CD4-positive, CD25-positive, alpha-beta regulatory T cell (primary cell): ENCODE measurements at regions not wholly inside any gene's neighbourhood (a gene's known extent, or its start where the extent isn't known, plus 50 kb on each side); places are given as distances from the start of the nearest gene placed in this dataset.

Experiments
- ATAC-seq, 2 donors: fragments of 150-1000 bp; cut with Tn5 transposase; one replicate each; pipeline ENCODE4 v1.10.0; 2021; ENCODE audit warnings: low read depth in 2 of 2, moderate number of reproducible peaks in 2 of 2, moderate library complexity in 1 of 2
- DNase-seq, 3 donors: peaks; one replicate each; pipeline versions ENCODE4 v3.0.0 to v3.0.0-alpha.2; 2012 to 2022; ENCODE audit warnings: mixed read lengths in 1 of 3
- H3K27ac ChIP-seq: one replicate; pipeline ENCODE4 v1.7.0; 2013; ENCODE audit warnings: mild to moderate bottlenecking, low read length; ENCODE audit not compliant: insufficient read depth, poor library complexity, severe bottlenecking
- H3K27me3 ChIP-seq: one replicate; pipeline ENCODE4 v1.7.0; 2013; ENCODE audit warnings: low read length; ENCODE audit not compliant: control insufficient read depth, insufficient read depth
- H3K36me3 ChIP-seq: one replicate; pipeline ENCODE4 v1.7.0; 2013; ENCODE audit warnings: mild to moderate bottlenecking, low read length, moderate library complexity; ENCODE audit not compliant: control insufficient read depth, insufficient read depth
- H3K4me1 ChIP-seq: 2 replicates; pipeline ENCODE4 v1.7.0; 2013; ENCODE audit warnings: mild to moderate bottlenecking, low read length; ENCODE audit not compliant: insufficient read depth, control insufficient read depth, poor library complexity, severe bottlenecking
- H3K4me3 ChIP-seq: one replicate; pipeline ENCODE4 v1.7.0; 2013; ENCODE audit warnings: low read depth, mild to moderate bottlenecking, low read length, moderate library complexity
- H3K9me3 ChIP-seq, 2 experiments: 1 replicate in 1 of 2; 2 replicates in 1 of 2; pipeline ENCODE4 v1.7.0; 2013; ENCODE audit warnings: low read length in 2 of 2, mild to moderate bottlenecking in 1 of 2, moderate library complexity in 1 of 2; ENCODE audit not compliant: control insufficient read depth in 2 of 2
- H3K27ac Mint-ChIP-seq, 3 donors: one replicate each; pipeline ENCODE4 v1.8.0; 2020 to 2022; ENCODE audit warnings: mild to moderate bottlenecking in 3 of 3, mixed read lengths in 3 of 3, moderate library complexity in 2 of 3
- H3K27me3 Mint-ChIP-seq: one replicate; pipeline ENCODE4 v1.8.0; 2022; ENCODE audit warnings: mild to moderate bottlenecking, mixed read lengths
- H3K36me3 Mint-ChIP-seq: one replicate; pipeline ENCODE4 v1.8.0; 2020; ENCODE audit warnings: mixed read lengths
- H3K4me1 Mint-ChIP-seq, 4 donors: one replicate each; pipeline ENCODE4 v1.8.0; 2020 to 2022; ENCODE audit warnings: mixed read lengths in 4 of 4, mild to moderate bottlenecking in 1 of 4
- H3K4me3 Mint-ChIP-seq, 4 donors: one replicate each; pipeline ENCODE4 v1.8.0; 2020 to 2022; ENCODE audit warnings: mild to moderate bottlenecking in 4 of 4, mixed read lengths in 4 of 4, moderate library complexity in 3 of 4
- H3K9me3 Mint-ChIP-seq, 7 donors: one replicate each; pipeline ENCODE4 v1.8.0; 2020 to 2022; ENCODE audit warnings: mixed read lengths in 7 of 7, mild to moderate bottlenecking in 3 of 7, moderate library complexity in 2 of 7

DNA sequence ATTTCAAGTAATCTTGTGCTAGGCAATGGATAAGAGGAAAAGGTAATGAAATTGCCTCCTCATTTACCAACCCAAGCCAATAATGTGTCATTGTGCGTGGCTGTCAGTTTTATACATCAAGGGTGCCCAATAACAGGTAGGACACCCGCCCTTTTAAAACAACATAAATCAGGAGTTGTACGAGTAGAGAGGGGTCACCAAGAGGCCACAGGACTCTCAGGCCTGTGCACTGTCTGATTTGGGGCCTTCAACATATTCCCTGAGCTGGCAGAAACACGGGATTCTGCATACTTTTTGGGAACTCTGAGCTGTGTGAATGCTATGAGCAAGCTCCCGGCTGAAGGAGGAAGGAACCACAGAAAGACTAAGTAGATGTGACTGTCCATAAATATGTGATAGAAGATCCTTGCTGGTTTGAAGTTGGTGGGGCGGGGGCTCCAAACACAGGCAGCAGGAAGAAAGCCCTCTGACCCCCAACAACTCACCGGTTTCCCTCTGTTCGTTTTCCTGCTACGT, 82.7 kb upstream of the MAML3 start:
- Mint-ChIP-seq H3K4me3 (no peak overlapping the region), H3K36me3 (no peaks in the 10 kb centered on the region), H3K27me3 (peaks cover 10% of the 10 kb centered on the region), H3K4me1 (peaks cover 0 to 4% (median under 1%) of the 10 kb centered on the region in 4 donors), H3K9me3 (peaks cover 0 to 3% (median 0%) of the 10 kb centered on the region in 7 donors), H3K27ac (no peak overlapping the region)
- ATAC-seq (no peak), DNase-seq (no peak)
- Histone ChIP-seq H3K27me3 (no peaks in the 10 kb centered on the region), H3K4me1 (no peaks in the 10 kb centered on the region), H3K9me3 (no peaks in the 10 kb centered on the region), H3K27ac (no peak overlapping the region), H3K4me3 (no peak overlapping the region), H3K36me3 (no peaks in the 10 kb centered on the region)

DNA sequence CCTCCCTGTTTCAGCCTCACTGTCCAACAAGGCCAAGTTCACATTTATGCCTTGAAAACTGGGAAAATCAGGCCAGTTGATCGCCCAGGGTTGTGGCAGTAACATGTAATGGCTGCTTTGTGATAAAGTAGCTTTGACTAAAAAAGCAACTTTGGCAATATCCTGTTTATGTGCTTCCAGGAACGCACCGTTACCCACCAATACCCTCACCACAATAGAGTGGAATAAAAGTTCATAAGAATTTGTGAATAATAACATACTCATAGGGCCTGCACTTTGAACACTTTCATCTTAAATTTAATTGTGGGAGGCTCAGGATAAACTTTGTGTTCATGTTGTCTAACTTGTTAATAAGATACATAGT, 80.7 kb upstream of the MAML3 start:
- Mint-ChIP-seq H3K27ac (no peak overlapping the region), H3K4me1 (peaks cover 0 to 4% (median 0%) of the 10 kb centered on the region in 4 donors), H3K27me3 (peaks cover 13% of the 10 kb centered on the region), H3K36me3 (no peaks in the 10 kb centered on the region), H3K9me3 (peaks cover 0 to 3% (median 0%) of the 10 kb centered on the region in 7 donors), H3K4me3 (no peak overlapping the region)
- Histone ChIP-seq H3K4me3 (no peak overlapping the region), H3K9me3 (no peaks in the 10 kb centered on the region), H3K4me1 (no peaks in the 10 kb centered on the region), H3K36me3 (no peaks in the 10 kb centered on the region), H3K27me3 (no peaks in the 10 kb centered on the region), H3K27ac (no peak overlapping the region)
- no peak for DNase-seq
- ATAC-seq: no peak

DNA sequence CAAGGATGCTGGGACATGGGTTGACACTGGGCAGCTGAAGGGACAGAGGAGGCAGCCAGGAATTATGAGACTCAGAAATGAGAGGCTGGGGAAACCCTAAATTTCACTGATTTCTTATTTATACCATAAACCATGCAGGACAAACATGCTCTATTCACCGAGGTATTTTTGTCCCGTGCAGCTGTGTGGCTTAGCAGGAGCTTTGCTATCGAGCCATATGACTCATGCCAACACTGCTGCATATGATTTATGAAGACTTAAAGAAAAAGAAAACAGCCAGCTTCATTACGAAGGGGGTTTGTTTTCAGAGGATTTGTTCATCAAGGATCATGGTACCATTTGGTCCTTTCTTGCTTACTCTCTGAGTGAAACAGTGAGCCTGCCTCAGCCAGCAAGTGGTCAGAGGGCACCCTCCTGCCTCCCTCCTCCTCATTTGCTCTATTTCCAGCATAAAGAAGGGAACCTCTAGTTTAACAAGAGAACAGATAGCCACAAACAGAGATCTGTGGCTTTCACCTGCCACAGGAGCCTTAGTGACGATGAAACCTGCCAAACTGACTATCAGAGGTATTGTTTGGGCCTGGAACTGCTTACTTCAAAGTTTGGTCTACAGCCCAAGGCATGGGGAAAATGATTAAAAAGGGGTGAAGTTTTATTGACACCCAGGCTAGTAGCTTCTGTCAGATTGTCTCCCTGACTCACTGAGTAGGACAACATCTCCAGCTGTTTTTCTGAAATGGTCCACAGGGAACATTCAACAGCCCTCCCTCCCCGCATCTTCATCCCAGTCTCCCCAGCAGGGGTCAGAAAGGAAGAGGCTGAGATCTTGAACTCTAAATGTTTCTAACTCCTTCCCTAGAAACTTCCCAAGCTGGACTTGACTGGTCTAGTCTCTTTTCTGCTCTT, 80.1 kb upstream of the MAML3 start:
- Mint-ChIP-seq H3K9me3 (peaks cover 0 to 3% (median 0%) of the 10 kb centered on the region in 7 donors), H3K27ac (no peak overlapping the region), H3K36me3 (no peaks in the 10 kb centered on the region), H3K27me3 (peaks cover 13% of the 10 kb centered on the region), H3K4me3 (no peak overlapping the region), H3K4me1 (peaks cover 0 to 4% (median 0%) of the 10 kb centered on the region in 4 donors)
- H3K4me3 ChIP-seq: no peak overlapping the region
- no peak for DNase-seq
- ATAC-seq: no peak
- H3K36me3 ChIP-seq: no peaks in the 10 kb centered on the region
- H3K27ac ChIP-seq: no peak overlapping the region
- no peaks in the 10 kb centered on the region for H3K27me3 ChIP-seq
- H3K4me1 ChIP-seq: no peaks in the 10 kb centered on the region
- H3K9me3 ChIP-seq: no peaks in the 10 kb centered on the region

DNA sequence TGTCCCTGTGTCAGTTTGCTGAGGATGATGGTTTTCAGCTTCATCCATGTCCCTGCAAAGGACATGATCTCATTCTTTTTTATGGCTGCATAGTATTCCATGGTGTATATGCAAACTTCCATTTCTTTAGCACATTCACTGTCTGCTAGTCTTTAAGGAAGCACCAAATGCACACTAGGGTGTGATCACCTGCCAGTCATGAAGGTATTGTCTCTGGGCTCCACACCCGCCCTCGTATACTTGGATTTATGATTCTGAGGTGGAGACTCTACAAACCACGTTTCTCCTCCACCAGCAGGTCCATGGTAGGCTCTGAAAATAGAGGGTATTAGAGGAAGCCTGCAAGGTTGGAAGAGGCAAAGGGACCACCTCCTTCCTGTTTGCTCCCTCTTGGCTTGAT, 75.9 kb upstream of the MAML3 start:
- peaks cover 0 to 4% (median 0%) of the 10 kb centered on the region in 4 donors for H3K4me1 Mint-ChIP-seq
- H3K4me3 Mint-ChIP-seq: no peak overlapping the region
- no peak overlapping the region for H3K4me3 ChIP-seq
- H3K27me3 Mint-ChIP-seq: peaks cover 22% of the 10 kb centered on the region
- H3K27ac Mint-ChIP-seq: no peak overlapping the region
- no peaks in the 10 kb centered on the region for H3K4me1 ChIP-seq
- H3K9me3 ChIP-seq: no peaks in the 10 kb centered on the region
- H3K9me3 Mint-ChIP-seq: peaks cover 0 to 2% (median 0%) of the 10 kb centered on the region in 7 donors
- no peak for ATAC-seq
- DNase-seq: no peak
- no peaks in the 10 kb centered on the region for H3K27me3 ChIP-seq
- no peaks in the 10 kb centered on the region for H3K36me3 Mint-ChIP-seq
- no peaks in the 10 kb centered on the region for H3K36me3 ChIP-seq
- no peak overlapping the region for H3K27ac ChIP-seq

DNA sequence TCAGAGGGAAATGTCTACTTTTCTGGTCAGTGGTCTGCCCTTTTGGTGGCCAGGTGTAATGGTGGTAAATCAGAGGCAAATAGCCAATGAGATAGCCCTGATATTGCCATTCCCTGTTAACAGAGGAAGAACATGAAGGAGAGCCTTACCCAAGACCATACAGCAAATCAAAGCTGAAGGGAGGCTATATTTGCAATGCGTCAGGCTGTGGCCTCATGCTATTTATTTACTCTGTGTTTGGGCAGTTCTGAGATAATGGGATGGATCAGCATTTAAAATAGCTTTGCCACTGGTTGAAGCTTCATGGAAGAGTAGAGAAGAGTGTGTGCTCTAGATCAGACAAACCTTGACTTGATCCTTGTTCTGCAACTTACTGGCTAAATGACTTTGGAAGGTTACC, 73.3 kb upstream of the MAML3 start:
- no peak for ATAC-seq
- Histone ChIP-seq H3K27ac (no peak overlapping the region), H3K4me3 (no peak overlapping the region), H3K36me3 (no peaks in the 10 kb centered on the region), H3K27me3 (no peaks in the 10 kb centered on the region), H3K4me1 (no peaks in the 10 kb centered on the region), H3K9me3 (no peaks in the 10 kb centered on the region)
- Mint-ChIP-seq H3K4me3 (no peak overlapping the region), H3K9me3 (peaks cover 0 to 2% (median 0%) of the 10 kb centered on the region in 7 donors), H3K27me3 (peaks cover 22% of the 10 kb centered on the region), H3K4me1 (no peaks in the 10 kb centered on the region), H3K36me3 (no peaks in the 10 kb centered on the region), H3K27ac (no peak overlapping the region)
- no peak for DNase-seq

DNA sequence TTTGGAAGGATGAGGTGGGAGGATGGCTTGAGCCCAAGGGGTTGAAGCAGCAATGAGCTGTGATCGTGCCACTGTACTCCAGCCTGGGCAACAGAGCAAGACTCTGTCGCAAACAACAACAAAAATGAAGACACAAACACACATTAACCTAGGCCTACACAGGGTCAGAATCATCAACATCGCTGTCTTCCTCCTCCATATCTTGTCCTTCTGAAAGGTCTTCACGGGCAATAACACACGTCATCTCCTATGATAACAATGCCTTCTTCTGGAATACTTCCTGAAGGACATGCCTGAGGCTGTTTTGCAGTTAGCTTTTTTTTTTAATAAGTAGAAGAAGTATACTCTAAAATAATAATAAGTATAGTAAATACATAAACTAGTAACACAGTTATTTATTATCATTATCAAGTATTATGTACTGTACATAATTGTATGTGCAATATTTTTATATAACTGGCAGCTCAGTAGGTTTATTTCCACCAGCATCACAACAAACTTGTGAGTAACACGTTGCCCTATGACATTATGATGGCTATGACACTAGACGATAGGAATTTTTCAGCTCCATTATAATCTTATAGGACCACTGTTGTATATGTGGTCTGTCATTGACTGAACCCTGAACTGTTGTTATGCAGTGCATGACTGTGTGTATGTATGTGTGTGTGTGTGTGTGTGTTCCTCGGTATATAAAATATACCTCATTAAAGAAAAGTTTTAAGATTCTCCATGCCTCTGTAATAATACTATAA, 69.2 kb upstream of the MAML3 start:
- no peak for ATAC-seq
- Mint-ChIP-seq H3K4me3 (no peak overlapping the region), H3K27ac (no peak overlapping the region), H3K27me3 (peaks cover 21% of the 10 kb centered on the region), H3K9me3 (peaks cover 0 to 2% (median 0%) of the 10 kb centered on the region in 7 donors), H3K4me1 (peaks cover 0 to 2% (median 0%) of the 10 kb centered on the region in 4 donors), H3K36me3 (no peaks in the 10 kb centered on the region)
- Histone ChIP-seq H3K27me3 (no peaks in the 10 kb centered on the region), H3K27ac (no peak overlapping the region), H3K4me3 (no peak overlapping the region), H3K4me1 (no peaks in the 10 kb centered on the region), H3K36me3 (no peaks in the 10 kb centered on the region), H3K9me3 (no peaks in the 10 kb centered on the region)
- no peak for DNase-seq

DNA sequence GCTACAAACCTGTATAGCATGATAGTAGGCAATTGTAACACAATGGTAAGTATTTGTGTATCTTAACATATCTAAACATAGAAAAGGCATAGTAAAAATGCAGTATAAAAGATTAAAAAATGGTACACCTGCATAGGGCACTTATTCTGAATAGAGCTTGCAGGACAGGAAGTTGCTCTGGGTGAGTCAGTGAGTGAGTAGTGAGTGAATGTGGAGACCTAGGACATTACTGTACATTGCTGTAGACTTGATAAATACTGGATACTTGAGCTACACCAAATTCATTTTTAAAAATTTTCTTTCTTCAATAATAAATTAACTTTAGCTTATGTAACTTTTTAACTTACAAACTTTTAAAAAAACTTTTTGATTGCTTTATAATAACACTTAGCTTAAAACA, 68.2 kb upstream of the MAML3 start:
- no peaks in the 10 kb centered on the region for H3K9me3 Mint-ChIP-seq
- no peaks in the 10 kb centered on the region for H3K4me1 ChIP-seq
- H3K27me3 Mint-ChIP-seq: peaks cover 17% of the 10 kb centered on the region
- ATAC-seq (no peak), DNase-seq (no peak)
- no peak overlapping the region for H3K27ac ChIP-seq
- no peak overlapping the region for H3K4me3 Mint-ChIP-seq
- peaks cover 0 to 2% (median 0%) of the 10 kb centered on the region in 4 donors for H3K4me1 Mint-ChIP-seq
- no peaks in the 10 kb centered on the region for H3K36me3 Mint-ChIP-seq
- no peaks in the 10 kb centered on the region for H3K27me3 ChIP-seq
- H3K27ac Mint-ChIP-seq: no peak overlapping the region
- no peaks in the 10 kb centered on the region for H3K9me3 ChIP-seq
- no peak overlapping the region for H3K4me3 ChIP-seq
- no peaks in the 10 kb centered on the region for H3K36me3 ChIP-seq
